ENCODE measurements at regions not wholly inside any gene's neighbourhood (a gene's known extent, or its start where the extent isn't known, plus 50 kb on each side); places are given as distances from the start of the nearest gene placed in this dataset.

- TF ChIP-seq CTCF (IDR thresholded peaks at IDR 0.05) (no peak), POLR2A (IDR thresholded peaks at IDR 0.05) (no peak)
These were observed 68.3 kb downstream of the MAF start for GRCh38 chr16:79532273-79532672.

Data from esophagus squamous epithelium (tissue), 4 donors.